H1 (cell line): ENCODE measurements at regions not wholly inside any gene's neighbourhood (a gene's known extent, or its start where the extent isn't known, plus 50 kb on each side); places are given as distances from the start of the nearest gene placed in this dataset.

ENCODE experiments used
- MAFK ChIP-seq: IDR thresholded peaks from 2 replicates; pipeline ENCODE4 v1.6.1; 2012; ENCODE audit warnings: low read depth, mild to moderate bottlenecking, improper control_type of control experiment, low read length
- SRF ChIP-seq: IDR thresholded peaks from 2 replicates; pipeline ENCODE4 v1.6.1; 2011; ENCODE audit warnings: mild to moderate bottlenecking, low read depth, low read length, moderate library complexity

GRCh38 chr20:43825581-43825980, 89.1 kb upstream of the TOX2 start (continued):
- TF ChIP-seq SRF = no peak
- no peak for TF ChIP-seq MAFK
